H1 (cell line): ENCODE measurements at regions not wholly inside any gene's neighbourhood (a gene's known extent, or its start where the extent isn't known, plus 50 kb on each side); places are given as distances from the start of the nearest gene placed in this dataset.
"Not testable (repeated sequence)": the region's sequence is repeated elsewhere in the genome, so short reads cannot be mapped to it uniquely, and the experiment has no call there.

Experiments
- CTCF ChIA-PET: fragments of 300-600 bp; sonication (Branson Sonifier 250); formaldehyde crosslinking; loops from one replicate; lab custom pipeline; 2021; ENCODE audit not compliant: partially characterized antibody; lab: Charles Lee
- POLR2A ChIA-PET: fragments of 300-600 bp; sonication (Branson Sonifier 250); formaldehyde crosslinking; loops from one replicate; lab custom pipeline; 2021; ENCODE audit warnings: inconsistent platforms; ENCODE audit not compliant: partially characterized antibody; lab: Charles Lee
- DNase-seq, 2 experiments: peaks; one replicate each; pipeline versions ENCODE4 v3.0.0 to v3.0.0-alpha.2; 2010 to 2022; ENCODE audit warnings: low spot score in 2 of 2, low read depth in 1 of 2, mixed read lengths in 1 of 2
- FAIRE-seq: peaks from 2 replicates; lab custom pipeline; 2011; peaks lifted over from hg19 to GRCh38; lab: Jason Lieb, UNC
- H2AFZ ChIP-seq: 2 replicates; pipeline ENCODE4 v1.8.1; 2012; ENCODE audit warnings: low read length, inconsistent platforms
- H2AK5ac ChIP-seq: 2 replicates; pipeline ENCODE4 v1.6.1; 2013; ENCODE audit warnings: low read depth, low read length
- H2BK120ac ChIP-seq: replicated peaks from 2 replicates; pipeline ENCODE3; 2013; ENCODE audit warnings: low read depth, low read length, inconsistent platforms
- H2BK12ac ChIP-seq: 2 replicates; pipeline ENCODE4 v1.6.1; 2013; ENCODE audit warnings: low read depth, low read length
- H2BK15ac ChIP-seq: 2 replicates; pipeline ENCODE4 v1.6.1; 2013; ENCODE audit warnings: low read length
- H2BK20ac ChIP-seq: 2 replicates; pipeline ENCODE4 v1.6.1; 2013; ENCODE audit warnings: low read length
- H2BK5ac ChIP-seq: 2 replicates; pipeline ENCODE4 v1.6.1; 2013; ENCODE audit warnings: low read depth, low read length
- H3K14ac ChIP-seq: 2 replicates; pipeline ENCODE4 v1.6.1; 2013; ENCODE audit warnings: inconsistent platforms; ENCODE audit not compliant: insufficient read length
- H3K18ac ChIP-seq: 2 replicates; pipeline ENCODE4 v1.6.1; 2013; ENCODE audit warnings: low read length; ENCODE audit errors: extremely low read depth
- H3K23ac ChIP-seq: 2 replicates; pipeline ENCODE4 v1.6.1; 2013; ENCODE audit warnings: inconsistent platforms; ENCODE audit not compliant: insufficient read length
- H3K23me2 ChIP-seq: 2 replicates; pipeline ENCODE4 v1.6.1; 2013; ENCODE audit warnings: low read depth, low read length
- H3K27ac ChIP-seq: 2 replicates; pipeline ENCODE4 v1.6.1; 2011; ENCODE audit warnings: low read depth, low read length, inconsistent platforms
- H3K27me3 ChIP-seq, 4 experiments: replicated peaks in 1 of 4; 1 replicate in 1 of 4; 2 replicates in 3 of 4; pipeline versions ENCODE4 v1.6.1 to v1.8.1; 2011 to 2013; ENCODE audit warnings: low read length in 3 of 4, mild to moderate bottlenecking in 3 of 4, inconsistent platforms in 2 of 4, mixed read lengths in 2 of 4, moderate library complexity in 1 of 4; ENCODE audit not compliant: control insufficient read depth in 3 of 4, insufficient read depth in 3 of 4; ENCODE audit errors: extremely low read depth in 1 of 4
- H3K36me3 ChIP-seq, 4 experiments: 2 replicates each; pipeline versions ENCODE4 v1.6.1 to v1.8.1; 2011 to 2013; ENCODE audit warnings: mild to moderate bottlenecking in 4 of 4, low read length in 3 of 4, moderate library complexity in 2 of 4, control low read depth in 1 of 4, inconsistent platforms in 1 of 4; ENCODE audit not compliant: insufficient read depth in 4 of 4, control insufficient read depth in 2 of 4
- H3K4ac ChIP-seq: replicated peaks from 2 replicates; pipeline ENCODE3; 2013; ENCODE audit warnings: low read length, low read depth, mixed read lengths, inconsistent platforms; ENCODE audit not compliant: insufficient read length
- H3K4me1 ChIP-seq, 4 experiments: replicated peaks in 1 of 4; 1 replicate in 1 of 4; 2 replicates in 3 of 4; pipeline versions ENCODE4 v1.6.1 to v1.8.1; 2011 to 2013; ENCODE audit warnings: low read length in 3 of 4, inconsistent platforms in 2 of 4, mixed read lengths in 1 of 4; ENCODE audit not compliant: insufficient read depth in 4 of 4, control insufficient read depth in 3 of 4
- H3K4me2 ChIP-seq, 2 experiments: 2 replicates each; pipeline versions ENCODE4 v1.6.1 to v1.8.1; 2011 to 2013; ENCODE audit warnings: low read depth in 2 of 2, low read length in 2 of 2, control low read depth in 1 of 2, inconsistent platforms in 1 of 2, mild to moderate bottlenecking in 1 of 2; ENCODE audit not compliant: insufficient read depth in 1 of 2
- H3K4me3 ChIP-seq, 4 experiments: fragments of 200-600, 300-600 bp in 1 of 4; sonication (generic), shearing (Covaris generic), sonication (Bioruptor Twin) in 1 of 4; 2 replicates each; pipeline versions ENCODE4 v1.5.1 to v1.8.1; 2011 to 2016; ENCODE audit warnings: low read length in 4 of 4, low read depth in 3 of 4, control low read depth in 2 of 4, inconsistent platforms in 2 of 4, mild to moderate bottlenecking in 2 of 4, mixed read lengths in 1 of 4, moderate library complexity in 1 of 4; ENCODE audit not compliant: insufficient read depth in 2 of 4; ENCODE audit errors: extremely low read depth in 1 of 4
- H3K56ac ChIP-seq: replicated peaks from 2 replicates; pipeline ENCODE3; 2013; ENCODE audit warnings: low read depth, mild to moderate bottlenecking, mixed read lengths, low read length, inconsistent platforms; ENCODE audit not compliant: insufficient read length
- H3K79me1 ChIP-seq: 2 replicates; pipeline ENCODE4 v1.6.1; 2013; ENCODE audit warnings: low read depth, low read length, control low read depth
- H3K79me2 ChIP-seq, 2 experiments: 2 replicates each; pipeline versions ENCODE4 v1.6.1 to v1.8.1; 2012 to 2013; ENCODE audit warnings: low read length in 2 of 2, mild to moderate bottlenecking in 2 of 2, inconsistent platforms in 1 of 2; ENCODE audit not compliant: insufficient read depth in 2 of 2, control insufficient read depth in 1 of 2
- H3K9ac ChIP-seq, 4 experiments: replicated peaks in 1 of 4; 1 replicate in 1 of 4; 2 replicates in 3 of 4; pipeline versions ENCODE4 v1.6.1 to v1.8.1; 2011 to 2013; ENCODE audit warnings: low read depth in 3 of 4, low read length in 3 of 4, control low read depth in 2 of 4, mild to moderate bottlenecking in 2 of 4, moderate library complexity in 2 of 4, inconsistent platforms in 1 of 4; ENCODE audit errors: extremely low read depth in 1 of 4
- H3K9me3 ChIP-seq, 2 experiments: 2 replicates each; pipeline versions ENCODE4 v1.6.1 to v1.8.1; 2012 to 2013; ENCODE audit warnings: mild to moderate bottlenecking in 2 of 2, moderate library complexity in 2 of 2, control low read depth in 1 of 2, inconsistent platforms in 1 of 2, low read depth in 1 of 2, low read length in 1 of 2, mixed read lengths in 1 of 2; ENCODE audit not compliant: insufficient read depth in 2 of 2
- H4K20me1 ChIP-seq, 2 experiments: replicated peaks in 1 of 2; 2 replicates each; pipeline versions ENCODE3 to v1.8.1; 2011 to 2013; ENCODE audit warnings: inconsistent platforms in 2 of 2, low read length in 2 of 2, mild to moderate bottlenecking in 1 of 2; ENCODE audit not compliant: insufficient read depth in 2 of 2, control insufficient read depth in 1 of 2
- H4K5ac ChIP-seq: 2 replicates; pipeline ENCODE4 v1.6.1; 2013; ENCODE audit warnings: low read length, low read depth, mixed read lengths, inconsistent platforms; ENCODE audit not compliant: insufficient read length
- H4K8ac ChIP-seq: 2 replicates; pipeline ENCODE4 v1.8.0; 2013; ENCODE audit warnings: mild to moderate bottlenecking, moderate library complexity, low read length, inconsistent platforms; ENCODE audit not compliant: insufficient read depth; ENCODE audit errors: extremely low read depth
- H4K91ac ChIP-seq: replicated peaks from 2 replicates; pipeline ENCODE3; 2013; ENCODE audit warnings: low read length, mixed read lengths, inconsistent platforms; ENCODE audit not compliant: insufficient read length
- WGBS, 2 experiments: shearing (Covaris generic) in 1 of 2; methylation state at CpG; one replicate each; pipeline versions ENCODE4 v1.1.6 to v1.1.7; 2013 to 2015; ENCODE audit warnings: low lambda C conversion rate in 2 of 2, mixed read lengths in 2 of 2, inconsistent platforms in 1 of 2, low coverage in 1 of 2, missing lambda C conversion rate in 1 of 2; ENCODE audit not compliant: insufficient replicate concordance in 2 of 2, insufficient coverage in 1 of 2, insufficient read length in 1 of 2; ENCODE audit errors: extremely low coverage in 1 of 2, missing lambda C conversion rate in 1 of 2; 5-methylcytosine and 5-hydroxymethylcytosine counted together

GRCh38 chr9:38904719-38905118 lies 184.8 kb upstream of the FAM240B start:
- H2BK120ac ChIP-seq, H2BK12ac ChIP-seq, H4K20me1 ChIP-seq, H2AFZ ChIP-seq, POLR2A ChIA-PET, H4K5ac ChIP-seq, H3K4me1 ChIP-seq, H4K8ac ChIP-seq, H3K18ac ChIP-seq, H2BK15ac ChIP-seq, H2BK5ac ChIP-seq, H3K27ac ChIP-seq, CTCF ChIA-PET, H3K4me3 ChIP-seq, H3K36me3 ChIP-seq, H3K27me3 ChIP-seq, H3K23ac ChIP-seq, H3K23me2 ChIP-seq, H3K14ac ChIP-seq, H2AK5ac ChIP-seq, H3K79me2 ChIP-seq, H3K4ac ChIP-seq, FAIRE-seq, H2BK20ac ChIP-seq, H3K79me1 ChIP-seq, H3K4me2 ChIP-seq, H3K9me3 ChIP-seq, H3K9ac ChIP-seq, H4K91ac ChIP-seq, H3K56ac ChIP-seq, DNase-seq: not testable (repeated sequence)
- no CpG with 5 or more reads among the region's 11 CpGs for WGBS, 2 experiments

GRCh38 chr9:38901534-38902177 lies 181.7 kb upstream of the FAM240B start:
- H3K79me2 ChIP-seq, H4K5ac ChIP-seq, CTCF ChIA-PET, DNase-seq, H4K20me1 ChIP-seq, H2BK5ac ChIP-seq, H4K8ac ChIP-seq, H3K27me3 ChIP-seq, H3K4ac ChIP-seq, H2AFZ ChIP-seq, H2BK120ac ChIP-seq, H3K23ac ChIP-seq, H4K91ac ChIP-seq, H2BK20ac ChIP-seq, POLR2A ChIA-PET, H3K36me3 ChIP-seq, H3K9ac ChIP-seq, H3K4me1 ChIP-seq, FAIRE-seq, H3K4me3 ChIP-seq, H2BK12ac ChIP-seq, H3K23me2 ChIP-seq, H3K27ac ChIP-seq, H3K79me1 ChIP-seq, H3K4me2 ChIP-seq, H3K9me3 ChIP-seq, H2AK5ac ChIP-seq, H3K56ac ChIP-seq, H3K18ac ChIP-seq, H3K14ac ChIP-seq, H2BK15ac ChIP-seq: not testable (repeated sequence)
- no CpG with 5 or more reads among the region's 10 CpGs for WGBS, 2 experiments
